Activated CD8-positive, alpha-beta T cell treated with anti-CD3 and anti-CD28 coated beads for 36 hours (primary cell): ENCODE measurements at regions not wholly inside any gene's neighbourhood (a gene's known extent, or its start where the extent isn't known, plus 50 kb on each side); places are given as distances from the start of the nearest gene placed in this dataset.
A peak's percentile ranks its signal among the peaks of the same experiment; 100 is the strongest.

Experiments used
- ATAC-seq: fragments of 200-7000 bp; cut with Tn5 transposase; one replicate; pipeline ENCODE4 v1.10.0; 2021; ENCODE audit warnings: mild to moderate bottlenecking, moderate library complexity
- CTCF ChIA-PET: fragments of 350-600 bp; sonication (Branson Sonifier 250); formaldehyde crosslinking; loops from one replicate; lab custom pipeline; 2021; ENCODE audit warnings: antibody characterized with exemption; lab: Charles Lee
- POLR2A ChIA-PET: fragments of 350-600 bp; sonication (Branson Sonifier 250); formaldehyde crosslinking; loops from one replicate; lab custom pipeline; 2021; ENCODE audit warnings: antibody characterized with exemption; lab: Charles Lee
- DNase-seq: peaks from one replicate; pipeline ENCODE4 v3.0.0-alpha.2; 2020
- H3K27ac Mint-ChIP-seq: one replicate; pipeline ENCODE4 v1.8.0; 2021; ENCODE audit warnings: mild to moderate bottlenecking, mixed read lengths
- H3K27me3 Mint-ChIP-seq: one replicate; pipeline ENCODE4 v1.8.0; 2021; ENCODE audit warnings: mixed read lengths
- H3K36me3 Mint-ChIP-seq: one replicate; pipeline ENCODE4 v1.8.0; 2021; ENCODE audit warnings: low read depth, mixed read lengths
- H3K4me1 Mint-ChIP-seq: one replicate; pipeline ENCODE4 v1.8.0; 2021; ENCODE audit warnings: low read depth, mixed read lengths
- H3K4me3 Mint-ChIP-seq: one replicate; pipeline ENCODE4 v1.8.0; 2021; ENCODE audit warnings: mild to moderate bottlenecking, moderate library complexity, mixed read lengths
- H3K9me3 Mint-ChIP-seq: one replicate; pipeline ENCODE4 v1.8.0; 2021; ENCODE audit warnings: mixed read lengths
- CTCF ChIP-seq: fragments of 200-600 bp; IDR thresholded peaks from one replicate; pipeline ENCODE4 v1.8.0; 2022; ENCODE audit warnings: antibody characterized with exemption, mild to moderate bottlenecking
- intact Hi-C: fragments of 100-400 bp; cut with micrococcal nuclease; formaldehyde crosslinking; loops from one replicate; pipeline ENCODE4 v1.10.0; 2022

GRCh38 chr5:96054311-96055030 lies 92.8 kb upstream of the ELL2 start:
- H3K4me3 Mint-ChIP-seq: no peak overlapping the region
- CTCF ChIA-PET: interaction anchor here (0.9 to 1.3 kb wide), 3 partner anchors 8 to 33 kb away, joined by 3 to 4 read pairs (median 3); no protein-coding TSS in a partner anchor
- H3K27ac Mint-ChIP-seq: peak overlapping the region; percentile 50
- POLR2A ChIA-PET: no interaction called here
- H3K36me3 Mint-ChIP-seq: no peaks in the 10 kb centered on the region
- intact Hi-C loops: no loop called here
- DNase-seq: no peak
- peak; percentile 58 for ATAC-seq
- no peaks in the 10 kb centered on the region for H3K9me3 Mint-ChIP-seq
- TF ChIP-seq CTCF: no peak
- peaks cover 15% of the 10 kb centered on the region for H3K27me3 Mint-ChIP-seq
- peaks cover 15% of the 10 kb centered on the region for H3K4me1 Mint-ChIP-seq

- ChIA-PET CTCF (interaction anchor here (1.0 to 1.3 kb wide), 2 partner anchors 11 to 34 kb away, joined by 3 to 4 read pairs; no protein-coding TSS in a partner anchor), POLR2A (no interaction called here)
- intact Hi-C loops: no loop called here
- no peak for TF ChIP-seq CTCF
- Mint-ChIP-seq H3K9me3 (no peaks in the 10 kb centered on the region), H3K4me1 (peaks cover 15% of the 10 kb centered on the region), H3K27ac (no peak overlapping the region), H3K36me3 (no peaks in the 10 kb centered on the region), H3K27me3 (peaks cover 14% of the 10 kb centered on the region), H3K4me3 (no peak overlapping the region)
- no peak for DNase-seq
- ATAC-seq: no peak
Measured at GRCh38 chr5:96053063-96053735, 91.5 kb upstream of the ELL2 start.

GRCh38 chr5:96052374-96052773 lies 90.7 kb upstream of the ELL2 start:
- POLR2A ChIA-PET: no interaction called here
- no peak for TF ChIP-seq CTCF
- DNase-seq: no peak

GRCh38 chr5:96051401-96051830 lies 89.8 kb upstream of the ELL2 start:
- intact Hi-C loops: no loop called here
- Mint-ChIP-seq H3K4me1 (peaks cover 15% of the 10 kb centered on the region), H3K9me3 (no peaks in the 10 kb centered on the region), H3K36me3 (no peaks in the 10 kb centered on the region), H3K27ac (no peak overlapping the region), H3K4me3 (no peak overlapping the region), H3K27me3 (peaks cover 8% of the 10 kb centered on the region)
- no peak for TF ChIP-seq CTCF
- ATAC-seq (no peak), DNase-seq (no peak)
- CTCF ChIA-PET: interaction anchor here (1.3 kb wide), 1 partner anchor 14 kb away, joined by 3 read pairs; no protein-coding TSS in a partner anchor
- POLR2A ChIA-PET: no interaction called here

More at GRCh38 chr5:96052374-96052773, 90.7 kb upstream of the ELL2 start:
- H3K27me3 Mint-ChIP-seq: peaks cover 10% of the 10 kb centered on the region
- no peak overlapping the region for H3K27ac Mint-ChIP-seq
- intact Hi-C loops: no loop called here
- H3K36me3 Mint-ChIP-seq: no peaks in the 10 kb centered on the region
- H3K4me3 Mint-ChIP-seq: no peak overlapping the region
- ATAC-seq: no peak
- peaks cover 15% of the 10 kb centered on the region for H3K4me1 Mint-ChIP-seq
- H3K9me3 Mint-ChIP-seq: no peaks in the 10 kb centered on the region
- CTCF ChIA-PET: no interaction called here
